ENCODE measurements at regions not wholly inside any gene's neighbourhood (a gene's known extent, or its start where the extent isn't known, plus 50 kb on each side); places are given as distances from the start of the nearest gene placed in this dataset.

- Histone ChIP-seq H3K36me3 (replicated peaks) (no peaks in the 10 kb centered on the region), H3K4me3 (ENCODE audit: low read depth, low read length) (no peak overlapping the region), H3K27me3 (replicated peaks) (no peaks in the 10 kb centered on the region), H3K27ac (no peak overlapping the region)
- in situ Hi-C loops (cut with HindIII; ENCODE audit: low pct_ligation_motif_present, low sequenced_read_pairs): no loop called here
- no peak for TF ChIP-seq CTCF (IDR thresholded peaks at IDR 0.05; ENCODE audit: low read depth, low read length, missing control alignments)
- no peak for DNase-seq
These were observed 290.3 kb downstream of the CYRIA start for GRCh38 chr2:16375351-16375750.

- no peak overlapping the region for H3K4me3 ChIP-seq (ENCODE audit: low read depth, low read length)
- DNase-seq: no peak
- no peak overlapping the region for H3K27ac ChIP-seq
- no peaks in the 10 kb centered on the region for H3K36me3 ChIP-seq (replicated peaks)
- in situ Hi-C loops (cut with HindIII; ENCODE audit: low pct_ligation_motif_present, low sequenced_read_pairs): no loop called here
- no peaks in the 10 kb centered on the region for H3K27me3 ChIP-seq (replicated peaks)
- no peak for TF ChIP-seq CTCF (IDR thresholded peaks at IDR 0.05; ENCODE audit: low read depth, low read length, missing control alignments)
These were observed 291.0 kb downstream of the CYRIA start for GRCh38 chr2:16374671-16375070.

- no peak for TF ChIP-seq CTCF (IDR thresholded peaks at IDR 0.05; ENCODE audit: low read depth, low read length, missing control alignments)
- H3K27ac ChIP-seq: no peak overlapping the region
- H3K27me3 ChIP-seq (replicated peaks): no peaks in the 10 kb centered on the region
- DNase-seq: no peak
- no peak overlapping the region for H3K4me3 ChIP-seq (ENCODE audit: low read depth, low read length)
- in situ Hi-C loops (cut with HindIII; ENCODE audit: low pct_ligation_motif_present, low sequenced_read_pairs): no loop called here
- H3K36me3 ChIP-seq (replicated peaks): no peaks in the 10 kb centered on the region
These were observed 292.3 kb downstream of the CYRIA start for GRCh38 chr2:16373341-16373740.

GRCh38 chr2:16371751-16372150 lies 293.9 kb downstream of the CYRIA start:
- no peak for DNase-seq
- in situ Hi-C loops (cut with HindIII; ENCODE audit: low pct_ligation_motif_present, low sequenced_read_pairs): no loop called here
- no peaks in the 10 kb centered on the region for H3K27me3 ChIP-seq (replicated peaks)
- no peaks in the 10 kb centered on the region for H3K36me3 ChIP-seq (replicated peaks)
- no peak for TF ChIP-seq CTCF (IDR thresholded peaks at IDR 0.05; ENCODE audit: low read depth, low read length, missing control alignments)
- no peak overlapping the region for H3K27ac ChIP-seq
- no peak overlapping the region for H3K4me3 ChIP-seq (ENCODE audit: low read depth, low read length)

GRCh38 chr2:16368951-16369350 lies 296.7 kb downstream of the CYRIA start:
- Histone ChIP-seq H3K4me3 (ENCODE audit: low read depth, low read length) (no peak overlapping the region), H3K36me3 (replicated peaks) (no peaks in the 10 kb centered on the region), H3K27me3 (replicated peaks) (no peaks in the 10 kb centered on the region), H3K27ac (no peak overlapping the region)
- in situ Hi-C loops (cut with HindIII; ENCODE audit: low pct_ligation_motif_present, low sequenced_read_pairs): no loop called here
- TF ChIP-seq CTCF (IDR thresholded peaks at IDR 0.05; ENCODE audit: low read depth, low read length, missing control alignments): no peak
- no peak for DNase-seq

GRCh38 chr2:16368328-16368727 lies 297.3 kb downstream of the CYRIA start:
- no peak for TF ChIP-seq CTCF (IDR thresholded peaks at IDR 0.05; ENCODE audit: low read depth, low read length, missing control alignments)
- Histone ChIP-seq H3K27me3 (replicated peaks) (no peaks in the 10 kb centered on the region), H3K27ac (no peak overlapping the region), H3K36me3 (replicated peaks) (no peaks in the 10 kb centered on the region), H3K4me3 (ENCODE audit: low read depth, low read length) (no peak overlapping the region)
- no peak for DNase-seq
- in situ Hi-C loops (cut with HindIII; ENCODE audit: low pct_ligation_motif_present, low sequenced_read_pairs): no loop called here

Measured in brain microvascular endothelial cell (primary cell).